Hippocampal formation (tissue), 2 donors: ENCODE measurements at regions not wholly inside any gene's neighbourhood (a gene's known extent, or its start where the extent isn't known, plus 50 kb on each side); places are given as distances from the start of the nearest gene placed in this dataset.
A peak's percentile ranks its signal among the peaks of the same experiment; 100 is the strongest.

Experiments used
- DNase-seq, 2 donors: peaks; one replicate each; lab custom pipeline; 2025; lab: John Stamatoyannopoulos, UW

DNA sequence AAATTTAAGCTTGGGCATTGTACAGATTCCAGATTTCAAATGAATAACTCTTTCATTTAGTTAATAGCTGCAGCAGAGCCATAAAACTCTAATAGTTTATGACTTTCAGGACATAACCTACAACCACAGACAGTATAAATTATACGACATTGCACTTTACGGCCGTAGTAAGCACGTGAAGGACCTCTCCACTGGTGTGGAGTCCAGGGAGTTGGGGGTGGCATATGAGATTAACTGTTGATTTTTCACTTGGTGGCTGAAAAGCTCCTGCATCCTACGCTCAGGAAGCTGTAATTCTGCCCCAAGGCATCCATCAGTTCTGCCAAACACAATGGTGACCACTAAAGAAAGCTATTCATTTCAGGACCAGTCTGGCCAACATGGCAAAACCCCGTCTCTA lies 376.2 kb downstream of the SOX11 start:
- DNase-seq: no peak

DNA sequence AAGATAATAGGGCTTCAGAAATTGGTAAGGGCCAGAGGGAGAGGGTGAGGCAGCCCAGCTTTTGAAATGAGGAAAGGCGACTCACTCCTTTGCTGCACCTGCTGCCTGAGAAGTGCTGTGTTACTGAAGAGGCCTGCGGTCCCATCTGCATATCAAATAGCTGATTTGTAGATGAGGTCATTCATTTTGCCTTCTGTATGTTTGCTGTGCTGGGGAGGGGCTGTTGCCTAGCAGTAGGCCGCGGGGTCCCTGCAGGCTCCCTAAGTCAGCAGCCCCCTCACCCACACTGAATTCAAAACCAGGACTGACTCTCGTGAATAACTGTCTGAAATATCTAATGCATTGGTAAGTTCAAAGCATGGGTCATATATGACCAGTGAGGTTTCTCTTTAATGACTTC lies 377.2 kb downstream of the SOX11 start:
- DNase-seq: no peak

DNA sequence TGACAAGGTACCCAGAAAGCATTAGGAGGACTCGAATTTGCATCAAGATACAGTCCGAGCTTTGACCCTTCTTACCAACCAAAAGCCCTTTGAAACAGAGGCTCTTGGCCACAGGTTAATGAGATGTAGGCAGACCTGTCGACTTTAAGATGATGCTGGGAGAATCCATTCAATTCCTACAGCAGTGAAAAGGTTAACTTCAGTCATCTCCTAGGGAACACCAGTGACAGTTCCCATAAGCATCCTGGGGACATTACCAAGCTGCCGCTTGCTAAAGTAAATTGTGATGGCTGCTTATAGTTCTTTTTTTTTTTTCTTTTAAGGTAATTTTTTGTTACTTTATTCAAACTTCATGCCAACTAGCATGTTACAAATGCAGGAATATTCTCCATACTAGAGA lies 379.3 kb downstream of the SOX11 start:
- DNase-seq: no peak

DNA sequence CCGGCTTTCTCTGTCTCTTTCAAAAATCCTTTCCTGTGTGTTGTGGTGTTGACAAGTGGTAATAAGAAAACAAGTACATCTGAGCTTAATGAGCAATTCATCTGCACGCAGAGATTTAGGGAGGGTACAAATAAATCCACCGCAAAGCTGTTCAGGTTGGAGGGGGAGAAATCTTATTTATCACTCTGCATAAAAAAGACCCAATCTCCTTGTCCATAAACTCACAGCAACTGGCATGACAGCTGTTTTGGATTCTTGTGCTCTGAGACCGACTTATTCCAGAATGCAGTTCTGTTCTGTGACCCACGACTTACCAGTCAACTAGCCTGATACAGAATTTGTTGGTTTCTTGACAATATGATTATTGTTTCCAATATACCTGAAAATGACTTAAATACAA lies 380.1 kb downstream of the SOX11 start:
- DNase-seq: no peak

DNA sequence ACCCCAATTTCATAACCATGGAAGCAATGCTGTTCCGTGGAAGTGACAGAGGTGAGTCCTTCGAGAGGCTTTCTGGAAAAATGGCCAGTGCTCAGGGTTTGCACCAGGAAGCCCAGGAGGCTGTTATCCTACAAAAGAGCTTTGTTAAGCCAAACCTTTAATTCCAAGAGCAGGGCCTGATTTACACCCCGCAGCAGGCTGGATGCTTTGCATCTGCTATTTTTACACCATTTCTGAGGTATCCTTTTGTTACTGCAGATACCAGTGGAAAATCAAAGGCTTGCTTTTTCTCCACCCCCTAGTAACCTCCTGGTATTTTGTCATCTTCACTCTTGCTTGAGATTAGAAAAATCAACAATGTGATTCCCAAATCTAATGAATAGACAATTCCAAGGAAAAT lies 380.6 kb downstream of the SOX11 start:
- no peak for DNase-seq

DNA sequence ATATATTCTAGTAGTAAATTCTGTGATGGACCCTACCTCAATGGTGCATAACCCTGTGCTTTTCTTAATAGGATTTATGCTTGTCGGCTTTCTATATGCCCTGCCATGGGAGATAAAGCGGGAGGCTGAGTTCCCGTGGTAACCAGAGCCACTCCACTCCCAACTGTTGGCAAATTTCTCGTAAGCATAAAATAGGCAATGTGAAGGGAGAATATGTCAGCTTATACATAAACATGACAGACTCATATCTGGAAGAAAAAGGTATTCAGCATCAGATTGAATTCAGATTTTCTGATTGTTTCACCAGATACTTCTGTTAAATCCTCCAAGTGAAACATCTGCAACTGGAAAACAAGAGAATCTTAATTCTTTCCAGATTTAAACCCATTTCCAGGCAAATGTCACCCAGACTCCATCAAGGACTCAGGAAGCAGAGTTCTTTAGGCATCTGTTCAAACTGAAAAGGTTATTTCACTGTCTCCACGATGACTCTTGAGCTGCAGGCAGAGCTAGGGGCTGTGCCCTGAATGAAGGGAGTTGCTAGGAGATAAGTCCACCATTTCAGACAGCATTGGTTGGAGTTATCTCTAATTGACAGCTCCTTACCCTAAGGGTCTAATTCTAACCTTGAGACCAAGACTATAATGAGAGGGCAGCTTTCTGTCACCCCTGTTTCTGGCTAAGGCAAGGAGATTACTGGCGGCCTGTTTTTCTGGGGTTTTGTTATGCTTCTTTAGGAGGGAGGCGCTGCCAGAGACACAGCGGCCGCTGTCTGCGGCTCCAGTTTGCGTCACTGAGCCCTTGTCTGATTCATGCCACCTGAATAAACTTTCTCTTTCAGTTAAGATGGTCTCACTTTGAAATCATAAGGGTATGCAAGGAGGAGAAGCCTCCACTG lies 381.3 kb downstream of the SOX11 start:
- peak; percentile 23 to 32 for DNase-seq

DNA sequence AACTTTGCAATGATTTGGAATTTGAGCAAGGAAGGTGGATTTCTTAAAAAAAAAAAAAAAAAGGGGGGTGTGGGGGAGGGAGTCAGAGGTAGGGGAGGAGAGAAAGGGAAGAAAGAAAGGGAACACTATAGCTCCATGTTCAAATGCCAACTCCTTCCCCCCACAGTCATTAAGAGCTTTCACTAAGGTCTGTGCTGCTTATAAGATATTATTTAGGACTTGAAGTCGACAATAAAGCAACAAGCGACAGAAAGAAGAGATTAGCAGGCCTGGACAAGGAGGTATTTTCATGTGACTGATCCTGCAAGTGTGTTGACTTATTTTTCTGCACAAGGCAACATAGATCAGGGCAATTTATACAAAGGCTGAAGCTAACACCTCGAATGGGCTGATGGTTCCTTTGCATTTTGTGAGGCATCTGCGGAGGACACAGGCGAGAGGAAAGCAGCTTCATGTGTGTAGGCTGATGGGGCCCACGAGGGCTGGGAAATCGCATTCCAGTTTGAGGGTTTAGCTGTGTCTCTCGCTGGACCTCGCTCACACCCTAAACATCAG lies 382.0 kb downstream of the SOX11 start:
- DNase-seq: no peak

DNA sequence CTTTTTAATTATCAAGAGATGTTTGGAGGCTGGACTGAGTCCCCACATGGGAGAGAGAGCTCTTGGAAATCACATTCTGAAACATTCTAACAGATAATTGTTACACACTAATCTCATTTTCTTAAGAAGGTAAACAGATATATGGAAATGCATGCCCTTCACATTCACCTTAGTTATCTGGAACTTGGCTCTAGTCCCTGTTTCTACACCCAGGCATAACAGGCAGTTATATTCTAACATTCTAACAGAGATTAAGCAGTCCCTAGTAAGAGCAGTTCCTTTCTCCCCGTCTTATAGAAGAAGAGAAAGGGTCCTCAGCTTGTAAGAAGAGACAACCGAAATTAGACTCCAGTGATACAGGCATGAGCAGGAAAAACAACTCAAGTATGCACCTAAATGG lies 385.4 kb downstream of the SOX11 start:
- DNase-seq: no peak

DNA sequence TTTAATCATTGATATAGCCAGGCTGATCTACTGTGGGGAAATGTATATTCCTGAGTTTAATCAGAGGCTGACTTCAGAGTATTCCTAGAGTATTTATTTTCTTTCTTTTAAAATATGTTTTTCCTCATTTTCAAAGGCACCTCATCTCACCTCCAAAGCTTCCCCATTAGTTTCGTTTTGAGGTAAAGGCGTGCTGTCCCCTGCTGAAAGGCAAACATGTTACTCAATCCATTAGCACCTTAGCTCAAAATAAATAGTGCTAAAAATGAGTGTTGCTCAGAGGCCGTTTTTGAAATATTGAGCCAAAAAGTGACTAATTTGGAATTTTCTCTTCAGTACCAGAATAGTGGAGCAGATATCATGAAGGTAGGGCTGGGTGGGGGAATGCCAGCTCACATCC lies 386.2 kb downstream of the SOX11 start:
- no peak for DNase-seq

DNA sequence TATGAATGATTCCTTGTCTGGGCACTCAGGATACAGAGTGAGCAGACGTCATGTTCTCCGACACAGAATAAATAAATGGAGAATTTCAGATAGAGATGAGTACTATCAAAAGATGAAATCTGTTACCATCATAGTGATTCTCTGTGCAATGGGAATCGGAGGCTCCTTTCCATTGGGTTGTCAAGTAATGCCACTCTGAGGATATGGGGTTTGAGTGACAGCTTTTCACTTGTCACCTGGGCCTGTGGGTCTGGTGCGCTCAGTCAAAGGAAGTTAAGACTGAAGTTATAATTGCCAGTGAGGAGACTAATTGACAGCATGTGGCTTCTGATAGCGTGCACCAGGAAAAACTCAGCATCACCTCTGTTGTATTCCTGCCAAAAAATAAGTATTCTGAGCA lies 387.2 kb downstream of the SOX11 start:
- no peak for DNase-seq

DNA sequence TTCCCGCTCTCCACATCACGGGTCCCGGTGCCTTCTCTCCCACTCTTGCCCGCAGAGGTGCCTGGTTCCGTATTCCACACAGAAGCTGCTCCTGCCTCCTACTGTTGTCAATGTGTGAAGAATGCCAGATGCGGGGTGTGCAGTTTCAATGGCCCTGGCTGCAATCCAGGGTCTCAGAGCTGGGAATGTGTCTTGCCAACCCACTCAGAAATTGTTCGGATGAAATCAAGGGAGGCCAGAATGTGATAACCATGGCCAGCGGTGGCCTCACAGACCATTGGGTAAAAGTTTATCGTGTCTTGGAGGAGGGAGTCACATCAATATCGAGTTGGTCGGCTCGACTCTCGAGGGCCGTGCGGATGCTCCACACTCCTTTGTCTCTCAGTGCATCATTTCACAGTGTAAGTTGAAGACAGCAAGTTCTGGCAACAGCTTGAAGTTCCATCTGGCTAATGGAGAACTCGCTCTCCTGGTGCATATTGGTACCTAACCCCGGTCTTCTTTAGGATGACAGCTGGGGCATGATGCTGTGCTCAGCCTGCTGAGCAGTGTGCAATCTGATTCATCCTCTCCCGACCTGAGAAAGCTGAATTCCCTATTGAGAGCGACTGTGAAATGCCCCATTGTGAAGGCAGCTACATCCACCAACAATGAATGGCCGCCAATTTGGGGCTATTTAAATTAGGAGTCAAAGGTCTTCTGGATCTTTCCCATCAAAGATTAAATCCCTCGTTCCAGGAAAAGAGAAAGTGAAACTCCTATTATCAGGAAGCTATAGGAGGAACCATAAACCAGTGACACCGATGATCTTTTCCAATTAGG lies 389.0 kb downstream of the SOX11 start:
- DNase-seq: peak; percentile 63

DNA sequence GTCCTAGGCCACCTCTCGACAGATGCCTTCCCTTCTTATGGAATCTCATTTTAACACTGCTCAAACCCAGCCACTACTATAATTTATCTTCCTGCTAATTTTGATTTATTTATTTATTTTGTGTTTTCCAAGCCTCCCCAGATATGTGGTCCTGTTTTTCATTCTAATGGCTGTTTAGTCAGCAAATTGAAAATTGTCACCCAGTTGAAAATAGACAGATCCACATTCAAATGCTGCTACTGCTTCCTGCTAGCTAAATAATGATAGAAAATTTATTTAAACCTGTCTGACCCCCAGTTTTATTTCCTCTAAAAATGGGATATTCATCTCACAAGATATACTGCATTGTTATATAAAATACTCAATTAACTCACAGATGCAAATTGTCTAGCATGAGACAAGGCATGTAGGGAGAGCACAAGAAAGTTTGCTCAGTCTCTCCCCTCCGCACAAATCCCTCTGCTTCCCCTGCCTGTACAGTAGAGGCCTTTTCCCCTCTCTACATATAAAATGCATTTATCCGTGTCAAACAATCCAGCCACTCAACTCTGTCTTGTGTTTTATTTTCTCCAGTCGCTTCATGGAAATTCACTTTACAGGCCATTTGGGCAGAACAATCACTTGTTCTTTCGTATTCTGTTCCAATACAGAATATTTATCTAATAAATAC lies 389.9 kb downstream of the SOX11 start:
- DNase-seq: no peak

DNA sequence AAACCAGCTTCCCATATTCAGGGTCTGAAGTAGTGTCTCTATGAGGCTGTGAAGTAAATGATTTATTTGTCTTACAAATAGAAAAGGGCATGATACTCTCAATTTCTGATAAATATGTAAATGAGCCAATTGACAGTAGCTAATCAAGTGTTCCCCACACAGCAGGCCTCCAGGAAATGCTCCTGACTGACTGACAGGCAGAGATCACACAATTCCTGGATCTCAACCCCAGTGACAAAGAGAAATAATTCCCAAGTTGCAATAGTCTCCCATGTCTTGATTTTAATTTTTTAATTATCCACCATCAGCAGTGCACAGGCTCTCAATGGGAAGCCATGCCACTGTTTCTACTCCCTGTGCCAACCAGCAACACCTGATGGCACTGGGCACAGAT lies 390.4 kb downstream of the SOX11 start:
- DNase-seq: no peak

DNA sequence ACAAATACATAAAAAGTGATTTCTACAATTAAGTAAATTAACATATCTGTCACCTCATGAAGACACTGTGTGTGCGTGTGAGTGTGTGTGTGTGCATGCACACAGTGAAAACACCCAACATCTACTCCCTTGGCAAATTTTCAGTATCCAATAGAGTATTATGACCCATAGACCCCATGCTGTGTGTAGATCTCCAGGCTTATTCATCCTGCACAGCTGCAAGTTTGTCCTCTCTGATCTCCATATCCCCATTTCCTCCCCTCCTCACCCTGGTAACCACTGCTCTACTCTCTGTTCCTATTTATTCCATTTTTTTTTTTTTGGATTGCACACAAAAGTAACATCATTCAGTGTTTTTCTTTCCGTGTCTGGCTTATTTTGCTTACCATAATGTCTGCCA lies 391.0 kb downstream of the SOX11 start:
- DNase-seq: no peak

DNA sequence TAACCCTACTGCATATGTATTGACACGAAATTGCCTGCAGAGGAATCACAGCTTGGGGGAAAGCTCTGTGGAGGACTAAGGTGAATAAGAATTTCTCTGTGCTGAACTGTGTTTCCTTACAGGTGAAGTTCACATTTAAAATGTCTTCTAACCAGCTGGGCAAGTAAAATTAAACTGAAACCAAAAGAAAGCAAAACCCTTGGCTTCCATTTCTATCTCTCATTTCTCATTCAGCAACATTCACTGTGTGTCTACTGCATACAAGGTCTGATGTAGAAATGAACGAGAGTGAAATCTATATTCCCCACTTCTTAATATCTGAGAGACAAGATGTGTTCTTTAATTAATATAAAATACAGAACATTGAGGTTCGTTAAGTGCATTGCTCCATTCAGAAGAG lies 397.3 kb downstream of the SOX11 start:
- DNase-seq: no peak

DNA sequence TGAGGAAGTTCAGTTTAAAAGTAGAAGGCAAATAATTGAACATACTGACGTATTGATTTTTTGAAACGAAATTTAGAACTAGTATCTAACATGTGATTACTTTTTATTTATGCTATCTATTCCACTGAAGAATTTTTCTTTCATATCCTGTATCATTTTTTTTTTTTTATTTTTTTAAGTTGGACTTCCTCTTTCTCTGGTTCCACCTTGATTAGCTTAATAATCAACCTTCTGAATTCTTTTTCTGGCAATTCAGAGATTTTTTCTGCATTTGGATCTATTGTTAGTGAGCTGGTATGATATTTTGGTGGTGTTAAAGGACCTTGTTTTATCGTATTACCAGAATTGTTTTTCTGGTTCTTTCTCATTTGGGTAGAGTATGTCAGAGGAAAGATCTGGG lies 411.2 kb downstream of the SOX11 start:
- DNase-seq: no peak

DNA sequence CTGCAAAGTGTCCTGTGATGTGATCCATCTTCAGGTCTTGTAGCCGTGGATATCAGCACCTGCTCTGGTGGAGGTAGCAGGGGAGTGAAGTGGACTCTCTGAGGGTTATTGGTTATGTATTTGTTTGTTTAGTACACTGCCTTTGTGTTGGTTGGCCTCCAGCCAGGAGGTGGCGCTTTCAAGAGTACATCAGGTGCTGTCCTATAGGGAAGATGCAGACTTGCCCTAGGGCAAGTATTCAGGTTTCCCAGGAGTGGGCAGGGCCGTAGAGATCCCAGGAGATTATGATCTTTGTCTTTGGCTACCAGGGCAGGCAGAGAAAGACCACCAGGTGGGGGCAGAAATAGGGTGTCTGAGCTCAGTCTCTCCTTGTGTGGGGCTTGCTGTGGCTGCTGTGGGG lies 411.8 kb downstream of the SOX11 start:
- no peak for DNase-seq

DNA sequence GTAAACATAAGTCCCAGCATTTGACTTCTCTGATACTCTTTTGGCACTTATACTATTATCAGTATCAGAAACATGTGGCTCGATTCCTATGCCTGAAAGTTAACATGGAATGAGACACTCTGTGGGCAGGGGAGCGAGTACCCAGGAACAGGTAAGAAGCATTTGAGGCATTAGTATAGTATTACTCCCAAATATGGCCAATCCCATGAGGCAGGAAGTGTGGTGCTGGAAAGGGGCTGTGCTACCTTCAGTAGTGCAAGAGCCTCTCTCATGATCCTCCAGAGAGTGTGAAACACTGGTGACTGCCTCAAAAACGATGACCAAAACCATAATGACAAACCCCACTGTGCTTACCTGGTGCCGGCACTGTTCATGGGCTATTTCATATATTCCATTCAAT lies 415.1 kb downstream of the SOX11 start:
- no peak for DNase-seq

DNA sequence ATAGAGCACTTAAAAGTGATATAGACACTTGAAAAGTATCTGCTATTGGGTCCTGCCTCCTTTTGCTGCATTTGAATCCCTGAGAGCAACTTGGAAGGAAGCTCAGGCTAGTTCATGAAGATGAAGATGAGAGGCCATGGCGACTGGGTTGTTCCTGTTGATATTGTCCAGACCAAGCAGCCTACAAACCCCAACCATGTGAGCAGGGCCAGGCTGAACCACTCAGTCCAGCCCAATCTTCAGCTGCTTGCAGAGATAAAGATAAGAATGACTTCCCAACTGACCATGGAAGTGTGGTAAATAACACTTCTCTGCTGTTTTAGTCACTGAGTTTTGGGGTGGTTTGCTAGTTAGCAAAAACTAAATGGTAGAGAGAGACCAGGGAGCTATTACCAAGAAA lies 417.6 kb downstream of the SOX11 start:
- no peak for DNase-seq

DNA sequence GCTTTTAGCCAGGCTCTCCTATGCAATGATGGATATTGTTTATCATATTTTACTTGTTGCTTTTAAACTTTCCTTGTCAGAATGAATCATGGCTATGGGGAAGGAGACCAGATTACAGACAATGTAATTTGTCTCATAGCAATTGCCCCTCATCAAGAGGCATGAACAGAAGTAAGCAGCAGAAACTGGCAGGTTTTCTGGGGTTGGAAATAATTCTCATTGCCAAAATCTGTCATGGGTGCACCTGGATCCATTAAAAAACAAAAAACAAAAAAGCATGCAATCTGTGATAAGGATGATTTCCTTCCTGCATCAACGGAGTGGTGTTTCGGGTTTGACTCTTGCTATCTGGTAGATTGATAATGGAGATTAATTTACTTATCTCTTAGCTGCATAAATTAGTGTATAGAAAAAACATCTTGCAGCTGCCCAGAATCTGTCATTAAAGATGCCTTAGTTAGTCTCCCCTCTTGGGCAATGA lies 419.6 kb downstream of the SOX11 start:
- no peak for DNase-seq

DNA sequence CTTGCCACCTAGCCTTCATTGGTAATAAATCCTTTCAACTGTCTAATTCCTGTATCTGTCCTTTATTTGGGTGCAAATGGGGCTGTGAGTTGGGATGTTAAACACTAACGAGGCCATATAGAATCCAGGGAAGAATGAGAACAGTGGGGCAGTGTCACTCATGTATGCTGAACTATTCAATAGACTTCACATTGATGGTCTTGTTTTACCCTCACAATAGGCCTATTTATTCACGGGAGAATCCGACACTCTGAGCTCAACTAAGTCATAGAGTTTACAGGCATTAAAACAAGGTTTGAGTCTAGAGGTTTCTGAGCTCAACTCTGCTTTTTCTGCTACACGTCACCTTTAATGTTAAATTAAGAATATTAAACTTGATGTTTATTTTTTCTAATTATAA lies 421.6 kb downstream of the SOX11 start:
- DNase-seq: peak; percentile 3 to 72

DNA sequence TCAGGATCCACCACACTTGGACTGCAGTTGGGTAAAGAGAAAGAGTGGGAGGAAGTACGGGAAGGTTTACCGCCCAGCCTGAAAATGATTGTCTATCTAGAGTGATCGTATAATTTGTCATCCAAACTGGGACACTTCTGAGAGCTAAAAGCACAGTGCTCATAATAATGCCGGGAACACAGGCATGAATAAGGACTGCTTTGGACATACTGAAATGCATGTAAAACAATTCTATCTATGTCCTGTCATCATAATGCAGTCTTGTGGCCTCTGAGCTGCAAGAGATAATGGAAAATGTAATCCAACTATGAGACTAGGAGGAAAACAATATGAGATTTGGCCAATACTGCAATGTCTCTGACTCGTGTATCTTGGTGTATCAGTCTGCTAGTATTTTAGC lies 435.5 kb downstream of the SOX11 start:
- DNase-seq: no peak
